ENCODE measurements at regions not wholly inside any gene's neighbourhood (a gene's known extent, or its start where the extent isn't known, plus 50 kb on each side); places are given as distances from the start of the nearest gene placed in this dataset.

DNA sequence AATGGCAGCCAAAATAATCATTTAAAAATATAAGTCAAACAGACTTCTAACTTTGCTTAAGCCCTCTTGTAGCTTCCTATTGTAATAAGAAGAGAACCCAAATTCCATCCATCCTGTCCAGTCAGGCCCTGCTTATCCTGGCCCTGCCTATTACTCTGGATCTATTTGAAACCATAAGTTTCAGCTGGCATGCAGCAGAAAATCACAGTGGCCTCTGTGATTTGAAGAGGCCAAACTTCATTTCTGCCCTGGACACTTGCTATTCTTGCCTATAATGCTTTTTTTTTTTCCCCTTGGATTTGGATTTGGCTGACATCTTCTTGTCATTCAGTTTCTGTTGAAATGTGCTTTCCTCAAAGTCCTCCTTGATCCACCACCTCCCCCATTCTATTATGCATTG, 642.8 kb downstream of the USP25 start:
- no peak for DNase-seq

DNA sequence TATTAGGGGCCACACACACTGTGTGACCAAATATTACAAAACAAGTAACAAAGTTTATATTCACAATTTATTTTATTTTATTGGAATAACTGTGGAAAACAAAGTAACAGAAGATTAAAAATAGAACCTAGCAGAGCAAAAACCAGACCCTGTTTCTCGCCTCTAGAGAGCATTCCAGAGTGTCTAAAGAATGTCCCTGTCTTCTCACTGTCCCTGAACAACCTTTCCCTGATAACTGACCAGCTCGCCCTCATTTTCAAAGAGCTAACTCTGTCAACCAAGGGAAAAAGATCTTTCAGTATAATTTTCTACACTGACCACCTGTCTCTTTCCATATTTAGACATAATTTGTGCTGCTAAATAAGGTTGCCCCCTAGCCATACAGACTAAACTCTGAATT, 646.9 kb downstream of the USP25 start:
- peak; percentile 7 for DNase-seq

DNA sequence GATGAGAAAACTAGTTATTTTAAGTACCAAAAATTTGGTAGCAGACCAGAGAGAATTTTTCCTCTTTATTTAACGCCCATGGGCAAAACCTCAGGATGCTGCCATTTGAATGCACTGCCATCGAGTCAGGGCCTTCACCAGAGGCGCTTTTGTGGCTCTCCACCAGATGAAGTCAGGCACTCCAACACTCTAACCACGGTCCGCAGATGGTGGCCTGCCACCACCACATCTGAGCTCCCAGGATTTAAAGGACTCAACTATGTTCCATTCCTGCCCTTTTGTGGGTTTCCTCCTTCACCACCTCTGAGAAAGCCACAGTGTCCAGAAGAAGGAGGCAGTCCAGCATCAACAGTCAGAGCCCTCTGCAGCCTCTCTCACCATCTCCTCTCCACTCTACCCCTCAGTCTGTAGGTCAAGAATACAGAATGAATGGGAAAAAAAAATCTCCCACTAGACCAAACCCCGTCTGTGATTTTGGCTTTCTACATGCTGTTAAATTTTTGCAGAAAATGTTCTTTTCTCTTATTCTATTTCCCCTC, 647.4 kb downstream of the USP25 start:
- DNase-seq = peak; percentile 42

DNA sequence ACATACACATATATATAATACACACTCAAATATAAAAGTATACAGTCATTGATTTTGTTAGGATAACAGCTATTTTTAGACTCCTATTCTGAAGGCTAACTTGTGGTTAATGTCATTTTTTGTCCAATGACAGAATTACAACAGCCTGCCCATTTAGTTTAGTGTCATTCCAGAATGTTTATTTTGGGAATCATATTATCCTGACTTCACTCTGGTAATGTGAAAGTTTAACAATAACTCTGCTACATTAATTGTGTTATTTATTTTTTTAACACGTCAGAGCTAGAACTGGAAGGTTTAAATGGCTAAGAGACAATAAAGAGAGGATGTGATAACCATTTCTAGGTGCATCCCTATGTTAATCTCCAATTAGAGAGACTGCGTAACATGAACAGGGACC, 648.1 kb downstream of the USP25 start:
- DNase-seq = peak; percentile 54

DNA sequence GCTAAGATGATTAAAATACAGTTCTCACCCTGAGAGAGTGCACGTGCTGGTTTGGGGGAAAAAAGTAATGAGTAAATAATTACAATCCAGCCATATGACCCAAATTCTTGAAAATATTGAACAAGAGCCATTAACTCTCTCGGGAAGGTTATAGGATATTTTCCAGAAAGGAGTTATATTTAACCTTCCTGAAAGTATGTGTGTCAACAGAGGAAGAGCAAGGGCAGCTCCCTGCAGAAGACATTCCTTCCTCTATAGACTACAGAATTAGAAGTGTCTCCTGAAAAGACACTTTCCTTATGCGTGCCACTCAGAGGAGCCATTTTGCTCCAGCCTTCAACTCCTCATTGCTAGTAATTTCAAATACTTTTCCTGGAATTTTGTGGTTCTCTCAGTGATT, 648.7 kb downstream of the USP25 start:
- DNase-seq = peak; percentile 68

DNA sequence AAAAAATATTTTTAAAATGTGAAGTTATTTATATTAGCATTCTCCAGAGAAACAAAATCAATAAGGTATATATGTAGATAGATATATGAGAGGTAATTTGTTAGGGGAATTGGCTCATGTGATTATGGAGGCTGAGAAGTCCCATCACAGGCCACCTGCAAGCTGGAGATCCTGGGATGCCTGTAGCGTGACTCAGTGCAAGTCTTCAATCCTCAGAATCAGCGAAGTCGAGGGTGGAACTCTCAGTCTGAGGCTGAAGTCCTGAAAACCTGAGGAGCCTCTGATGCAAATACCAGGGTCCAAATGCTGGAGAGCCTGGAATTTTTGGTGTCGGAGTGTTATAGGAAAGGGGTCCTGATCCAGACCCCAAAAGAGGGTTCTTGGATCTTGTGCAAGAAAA, 658.5 kb downstream of the USP25 start:
- DNase-seq = no peak

DNA sequence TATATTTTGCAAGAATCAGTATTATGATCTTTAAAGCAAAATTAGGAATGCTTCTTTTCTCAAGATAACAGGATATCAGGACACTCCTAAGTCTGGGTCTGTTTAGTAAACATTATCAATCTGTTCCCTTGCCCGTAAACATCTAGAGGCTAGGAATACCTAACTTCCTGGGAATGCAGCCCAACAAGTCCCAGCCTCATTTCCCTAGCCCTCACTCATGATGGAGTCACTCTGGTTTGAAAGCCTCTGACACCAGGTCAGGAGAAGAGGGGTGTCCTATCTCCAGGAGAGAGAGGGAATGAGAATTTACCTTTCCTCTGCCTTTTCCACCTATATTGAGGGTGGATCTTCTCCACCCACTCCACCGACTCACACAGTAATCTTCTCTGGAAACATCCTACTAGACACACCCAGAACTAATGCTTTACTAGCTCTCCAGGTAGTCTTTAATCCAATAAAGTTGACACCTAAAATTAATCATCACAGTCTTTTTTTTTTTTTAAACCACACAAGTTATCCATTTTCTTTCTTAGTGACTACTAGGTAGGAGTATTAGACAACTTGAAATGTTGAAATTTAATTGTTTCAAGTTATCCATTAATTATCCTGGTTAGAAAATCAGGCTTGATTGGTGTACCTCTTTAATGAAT, 659.3 kb downstream of the USP25 start:
- DNase-seq = no peak

DNA sequence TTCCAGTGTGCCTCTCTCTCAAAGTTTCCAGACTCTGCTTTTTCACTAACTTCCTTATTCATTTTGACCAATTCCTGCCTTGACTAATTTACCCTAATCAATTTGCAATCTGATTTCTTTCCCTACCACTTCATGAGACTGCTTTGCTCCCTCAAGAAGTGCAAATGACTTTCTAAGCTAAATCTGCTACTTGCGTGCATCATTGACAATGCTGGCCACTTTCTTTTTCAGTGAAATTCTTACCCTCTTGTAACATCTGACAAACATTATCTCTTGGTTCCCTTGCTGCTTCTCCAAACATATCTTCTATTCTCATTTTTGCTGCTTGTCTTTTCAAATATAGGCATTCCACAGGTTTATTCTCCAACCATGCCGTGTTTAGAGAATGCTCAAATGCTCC, 659.9 kb downstream of the USP25 start:
- DNase-seq = no peak

DNA sequence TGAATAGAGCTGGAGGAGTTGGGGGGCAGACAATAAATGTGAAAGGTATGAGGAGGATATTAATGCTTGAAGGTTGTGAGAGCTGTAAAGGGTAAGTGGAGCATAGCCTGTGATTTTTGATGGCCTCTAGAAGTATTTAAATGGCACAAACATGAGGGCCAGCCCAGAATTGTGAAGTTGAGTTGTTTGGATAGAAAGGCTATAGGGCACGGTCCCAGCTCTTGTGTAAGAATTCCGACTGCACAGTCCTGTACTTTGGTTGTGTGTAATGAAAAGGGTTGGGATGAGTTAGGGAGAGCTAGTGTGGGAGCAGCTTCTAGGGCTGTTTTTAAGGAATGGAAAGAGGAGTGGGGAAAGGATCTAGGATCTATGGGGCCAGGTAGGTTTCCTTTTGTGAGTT, 665.5 kb downstream of the USP25 start:
- DNase-seq = no peak

DNA sequence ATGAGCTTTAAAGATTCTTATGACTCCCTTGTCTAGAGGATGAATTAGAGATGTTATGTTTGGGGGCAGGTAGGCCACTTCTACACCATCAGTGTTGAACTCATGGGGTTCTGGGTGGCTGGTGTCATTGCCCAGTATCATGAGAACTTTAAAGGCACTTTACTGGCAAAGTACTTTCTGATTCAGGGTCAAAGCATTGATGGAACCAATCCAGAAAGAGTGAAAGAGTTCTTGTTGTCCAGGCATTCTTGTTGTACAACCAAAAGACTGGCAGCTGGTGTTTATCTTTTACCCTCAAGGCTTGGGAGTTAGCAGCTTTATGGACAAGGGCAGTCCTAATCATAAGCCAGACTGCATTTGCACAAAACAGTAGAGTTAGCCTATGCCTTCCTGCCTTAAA, 673.0 kb downstream of the USP25 start:
- no peak for DNase-seq

DNA sequence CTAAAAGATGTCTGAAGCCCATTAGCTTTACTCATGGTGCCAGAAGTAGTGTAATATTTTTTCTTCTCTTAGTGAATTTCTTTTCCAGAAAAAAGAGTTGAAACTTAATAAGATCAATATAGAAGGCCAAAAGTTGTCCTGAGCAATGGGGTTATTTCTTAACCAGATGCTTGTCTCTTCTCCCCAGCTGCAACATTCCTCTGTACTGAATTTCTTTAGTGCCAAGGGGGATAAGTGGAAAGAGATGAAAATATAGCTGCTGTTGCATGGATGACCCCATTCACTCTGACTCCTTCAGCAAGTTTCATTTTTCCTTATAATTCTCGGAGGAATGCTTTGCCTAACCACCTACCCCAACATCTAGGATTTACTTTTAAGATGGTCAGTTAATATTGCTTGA, 675.0 kb downstream of the USP25 start:
- DNase-seq = peak; percentile 38

DNA sequence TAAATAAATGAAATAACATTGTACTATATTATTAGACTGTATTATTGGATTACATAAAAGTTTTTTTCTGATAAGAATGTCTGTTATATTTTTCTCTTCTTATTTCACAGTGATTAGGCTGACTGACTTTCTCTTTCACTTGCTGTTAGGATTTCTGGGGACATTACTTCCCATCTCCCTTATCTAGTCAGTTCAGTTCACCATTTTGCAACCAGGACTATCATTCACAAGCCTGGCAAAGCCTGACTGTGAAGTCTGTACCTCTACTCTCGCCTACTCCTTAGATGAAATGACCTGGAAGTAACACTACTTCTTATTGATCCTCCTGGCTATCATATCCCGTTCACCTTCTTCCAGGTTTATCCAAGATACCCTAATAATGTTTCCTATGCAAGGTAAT, 676.6 kb downstream of the USP25 start:
- no peak for DNase-seq

DNA sequence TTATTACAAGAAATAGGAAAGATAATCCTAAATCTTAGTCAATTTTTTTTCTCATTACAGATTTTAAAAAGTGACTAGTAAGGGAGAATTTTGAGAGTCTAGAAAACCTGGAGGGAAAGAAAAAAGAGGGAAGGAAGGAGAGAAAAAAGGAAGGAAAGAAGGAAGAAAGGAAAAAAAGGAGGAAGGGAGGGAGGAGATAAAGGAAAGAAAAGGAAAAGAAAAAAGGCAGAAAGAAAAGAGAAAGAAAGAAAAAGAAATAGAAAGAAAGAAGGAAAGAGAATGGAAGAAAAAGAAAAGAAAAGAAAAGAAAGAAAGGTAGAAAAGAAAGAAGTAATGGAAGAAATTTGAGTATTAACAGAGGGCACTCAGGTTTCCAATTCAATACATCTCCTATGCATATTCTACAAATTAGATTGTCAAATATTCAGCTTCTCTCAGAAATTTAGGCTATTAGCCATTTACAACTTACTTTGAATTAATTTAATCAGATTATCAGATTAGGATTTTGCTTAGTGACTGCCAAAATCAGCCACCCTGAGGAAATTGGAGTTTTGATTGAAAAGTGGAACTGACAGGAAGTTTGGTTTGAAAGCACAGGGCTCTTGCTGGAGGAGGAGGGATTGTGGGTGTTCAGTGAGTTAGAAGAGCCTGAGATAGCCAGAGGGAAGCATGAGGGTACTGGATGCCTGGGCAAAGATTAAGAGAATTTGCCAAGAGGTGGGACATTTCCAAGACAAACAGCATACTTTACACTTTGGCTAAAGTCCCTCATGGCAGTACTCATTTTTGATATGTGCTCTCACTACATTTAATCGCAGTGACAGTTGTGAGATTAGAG, 677.8 kb downstream of the USP25 start:
- peak; percentile 42 for DNase-seq

DNA sequence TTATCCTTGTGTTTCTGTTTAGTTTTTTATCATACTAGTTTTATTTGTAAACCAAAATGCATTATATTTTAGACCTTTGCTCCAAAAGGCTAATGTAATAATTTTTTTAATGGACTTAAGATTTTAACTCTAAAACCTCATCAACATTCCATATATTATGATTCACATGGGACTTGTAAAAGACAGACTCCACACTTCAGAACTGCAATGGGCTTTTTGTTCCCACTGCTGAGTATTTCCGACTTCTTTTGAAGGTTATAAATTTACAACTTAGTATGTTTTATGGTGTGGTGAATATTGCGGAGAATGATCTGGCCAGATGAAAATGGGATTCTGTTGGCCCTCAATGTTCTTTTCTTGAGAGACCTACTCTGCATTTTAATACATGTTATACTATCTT, 678.5 kb downstream of the USP25 start:
- DNase-seq = no peak

DNA sequence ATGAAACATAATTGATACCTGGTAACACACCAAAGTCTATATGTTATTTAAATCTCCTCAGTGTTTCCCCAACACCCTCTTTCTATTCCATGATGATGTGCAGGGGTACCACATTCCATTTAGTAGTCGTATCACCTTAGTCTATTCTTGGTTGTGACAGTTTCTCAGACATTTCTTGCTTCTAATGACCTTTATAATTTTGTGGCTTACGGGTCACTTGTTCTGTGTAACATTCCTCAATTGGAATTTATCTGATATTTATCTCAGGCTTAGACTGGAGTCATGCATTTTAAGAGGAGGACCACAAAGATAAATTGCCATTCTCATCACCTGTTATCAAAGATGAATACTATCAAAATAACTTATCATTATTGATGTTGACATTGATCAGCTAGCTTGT, 679.6 kb downstream of the USP25 start:
- no peak for DNase-seq

DNA sequence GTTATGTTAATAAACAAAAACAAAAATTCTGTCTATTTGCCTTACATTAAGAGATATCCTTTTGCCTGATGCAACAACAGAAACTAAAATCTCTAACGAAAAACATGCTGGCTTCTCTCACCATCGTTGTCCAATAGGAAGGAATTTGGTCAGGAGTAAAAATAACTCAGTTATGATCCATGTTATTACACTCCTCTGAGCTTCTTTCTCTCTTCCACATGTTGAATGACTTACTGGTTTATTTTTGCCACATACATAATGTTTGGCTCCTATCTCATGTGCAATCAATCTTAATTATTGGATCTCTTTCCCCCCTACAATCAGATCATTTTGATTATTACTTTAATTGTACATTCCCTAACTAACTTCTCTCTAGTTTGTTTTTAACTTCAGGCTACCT, 688.4 kb downstream of the USP25 start:
- peak; percentile 72 for DNase-seq

DNA sequence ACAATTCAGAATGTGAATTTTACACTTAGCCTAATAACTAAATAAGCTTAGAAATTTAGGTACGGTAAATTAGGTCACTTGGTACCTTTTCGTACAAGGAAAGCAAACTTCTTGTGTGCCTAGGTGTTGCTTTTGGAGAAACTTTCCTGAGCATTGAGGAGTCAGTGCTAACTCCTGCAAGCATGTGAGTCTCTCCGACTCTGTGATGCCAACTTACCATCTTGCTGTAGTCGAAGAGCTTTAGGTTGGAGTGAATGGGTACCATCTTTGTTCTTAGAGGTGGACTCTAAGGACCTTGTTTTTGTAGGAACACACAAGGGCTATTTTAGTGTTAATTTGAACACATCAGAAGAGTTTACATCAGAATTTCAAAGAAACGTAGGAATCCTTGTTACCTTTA, 688.9 kb downstream of the USP25 start:
- DNase-seq = no peak

DNA sequence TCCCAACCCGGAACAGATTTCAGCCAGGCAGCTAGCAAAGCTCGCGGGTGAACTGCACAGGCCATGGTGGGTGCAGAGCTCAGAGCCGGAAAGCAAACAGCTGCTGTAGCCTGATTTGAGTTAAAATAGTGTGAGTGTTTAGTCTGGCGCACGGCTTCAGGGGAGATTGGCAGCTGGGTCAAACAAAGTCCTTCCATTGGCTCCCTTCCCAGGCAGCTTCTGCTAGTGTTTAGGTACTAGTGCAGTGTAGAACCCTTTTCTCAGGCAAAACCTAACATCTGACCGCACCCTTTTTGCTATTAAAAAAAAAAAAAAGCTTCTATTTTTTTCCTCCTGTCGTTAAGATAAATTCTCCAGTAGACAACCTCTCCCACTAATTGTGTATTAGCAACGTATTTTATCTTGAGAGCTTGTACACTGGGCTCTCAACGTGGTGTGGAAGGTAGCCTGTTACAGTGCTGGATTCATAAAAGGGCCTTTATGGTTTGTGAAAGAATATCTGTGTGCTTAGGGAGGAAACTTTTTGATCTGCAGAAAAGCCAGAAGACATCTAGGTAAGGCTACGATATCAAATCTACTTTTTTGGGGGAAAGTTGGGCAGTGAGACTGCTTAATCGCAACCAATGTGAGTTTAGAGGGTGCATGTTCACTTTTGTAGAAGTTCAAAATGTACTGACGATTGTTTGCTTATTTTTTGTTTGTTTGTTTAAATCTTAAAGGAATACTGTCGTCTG, 689.6 kb downstream of the USP25 start:
- peak; percentile 82 for DNase-seq

DNA sequence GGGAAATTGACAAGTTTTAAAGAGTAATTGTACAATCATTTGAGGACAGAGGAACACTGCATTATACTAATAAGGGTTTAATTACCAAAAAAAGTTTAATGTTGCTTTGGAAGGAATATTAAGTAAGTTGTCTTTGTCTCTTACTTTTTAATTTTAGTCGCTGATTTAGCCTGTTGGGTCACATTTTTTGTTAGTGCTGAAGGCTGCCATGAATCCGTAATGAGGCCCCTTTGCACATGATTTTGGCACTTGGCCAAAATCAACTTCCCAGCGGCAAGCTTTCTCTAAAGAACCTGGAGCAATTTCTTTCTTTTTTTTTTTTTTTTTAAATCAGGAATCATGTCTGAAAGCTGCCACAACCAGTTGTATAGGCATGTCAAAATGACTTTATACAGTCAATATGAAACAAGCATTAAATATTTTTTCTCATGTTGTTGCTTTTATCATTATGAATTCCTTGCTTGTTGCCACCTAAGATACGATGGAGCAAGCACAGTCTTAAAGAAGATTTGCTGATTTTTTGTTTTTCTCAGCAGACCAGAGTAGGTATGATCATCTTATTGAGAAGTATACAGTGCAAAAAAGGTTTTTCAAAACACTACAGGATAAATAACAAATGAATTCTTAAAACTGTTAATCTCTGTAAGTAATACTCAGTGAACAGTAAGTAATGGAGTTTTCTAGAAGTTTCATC, 690.4 kb downstream of the USP25 start:
- DNase-seq = peak; percentile 68

DNA sequence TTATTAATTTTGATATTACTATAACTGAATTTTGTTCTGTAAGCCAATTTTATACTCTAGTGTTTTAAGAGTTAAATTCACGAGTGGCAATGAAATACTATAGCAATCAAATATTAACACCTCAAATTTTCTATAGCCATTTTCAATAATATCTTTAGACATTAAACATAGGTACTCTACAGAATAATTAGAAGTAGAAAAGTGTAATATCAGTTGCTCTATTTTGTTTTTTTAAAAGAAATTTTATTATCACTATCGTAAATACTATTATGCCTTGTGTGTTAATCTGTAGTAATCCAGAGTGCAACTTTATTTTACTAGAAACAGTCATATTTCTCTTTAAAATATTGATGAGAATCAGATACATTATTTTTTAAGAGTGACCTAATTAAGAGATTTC, 691.2 kb downstream of the USP25 start:
- DNase-seq = no peak

DNA sequence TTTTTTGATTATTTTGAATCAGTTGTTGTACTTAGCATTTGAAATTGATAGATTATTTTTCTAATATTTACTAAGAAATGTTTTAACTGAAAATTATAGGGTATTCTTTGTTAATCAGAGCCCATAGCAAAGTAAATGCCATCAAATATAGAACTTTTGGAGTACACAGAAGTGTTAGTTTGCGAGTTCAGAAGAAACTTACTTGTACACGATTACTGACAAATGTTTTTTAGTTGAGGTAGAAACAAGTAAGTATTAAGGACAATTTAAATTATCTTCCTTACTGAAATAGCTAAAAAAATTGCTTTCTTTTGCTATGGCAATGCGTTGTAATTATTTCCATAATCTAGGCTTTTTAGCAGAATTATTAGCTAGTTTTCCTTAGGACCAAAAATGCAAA, 692.2 kb downstream of the USP25 start:
- no peak for DNase-seq

DNA sequence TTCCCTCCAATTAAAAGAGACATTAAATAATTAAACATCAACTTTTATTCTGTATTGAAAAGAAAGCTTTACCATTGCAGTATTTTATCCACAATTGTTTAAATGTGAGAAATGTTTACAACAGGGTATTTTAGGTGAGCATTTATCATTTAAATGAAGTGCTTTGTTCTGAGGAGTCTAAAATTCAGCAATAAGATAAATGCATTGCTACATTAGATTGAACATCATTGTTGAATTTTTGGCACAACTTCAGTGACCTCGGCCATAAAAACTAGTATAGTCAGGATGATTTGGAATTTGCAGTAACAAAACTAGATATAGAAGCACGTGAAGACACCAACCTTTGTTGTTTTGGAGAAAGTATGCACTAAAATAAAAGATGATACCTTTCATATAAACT, 692.9 kb downstream of the USP25 start:
- DNase-seq = no peak

DNA sequence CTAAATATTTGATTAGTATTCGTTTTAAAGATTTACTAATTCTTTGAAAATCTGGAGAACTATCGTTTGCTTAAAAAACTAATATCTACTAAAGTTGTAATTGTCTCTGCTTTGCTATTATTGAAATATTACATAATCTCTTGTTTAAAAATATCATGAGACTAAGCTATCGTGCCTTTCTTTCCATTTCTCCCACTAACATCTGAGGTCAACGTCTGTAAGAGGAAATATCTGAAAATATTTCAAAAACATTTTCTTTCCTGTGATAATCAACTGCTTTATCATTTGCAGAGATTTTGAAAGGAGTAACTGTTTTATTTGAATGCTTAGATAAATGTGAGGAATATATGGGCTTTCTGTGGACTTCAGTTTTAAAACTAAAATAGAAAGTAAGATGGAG, 694.1 kb downstream of the USP25 start:
- no peak for DNase-seq
